ENCODE measurements at regions not wholly inside any gene's neighbourhood (a gene's known extent, or its start where the extent isn't known, plus 50 kb on each side); places are given as distances from the start of the nearest gene placed in this dataset.

- ATAC-seq = no peak
- DNase-seq (ENCODE audit: low spot score) = no peak
- no peak overlapping the region for H3K27ac Mint-ChIP-seq
Measured at GRCh38 chr11:127790592-127790991, 790.0 kb upstream of the KIRREL3 start.

More at GRCh38 chr11:127790592-127790991, 790.0 kb upstream of the KIRREL3 start:
- Histone ChIP-seq H3K4me1 (ENCODE audit: insufficient read depth) (peaks cover 11% of the 10 kb centered on the region; the same call in 1 of the 2 replicates), H3K4me3 (no peak overlapping the region), H3K27me3 (ENCODE audit: insufficient read depth) (no peaks in the 10 kb centered on the region), H2AFZ (no peak overlapping the region; the same call in 1 of the 2 replicates), H3F3A (replicated peaks; ENCODE audit: low read depth) (no peaks in the 10 kb centered on the region), H3K9me2 (ENCODE audit: insufficient read depth) (no peaks in the 10 kb centered on the region), H4K20me1 (replicated peaks; ENCODE audit: insufficient read depth) (no peaks in the 10 kb centered on the region), H3K4me2 (no peak overlapping the region), H3K36me3 (ENCODE audit: insufficient read depth) (no peaks in the 10 kb centered on the region), H3K27ac (ENCODE audit: low read depth) (no peak overlapping the region), H3K79me2 (replicated peaks; ENCODE audit: insufficient read depth) (no peaks in the 10 kb centered on the region)
- Mint-ChIP-seq H3K4me3 (no peak overlapping the region), H3K4me1 (peaks cover 31% of the 10 kb centered on the region), H3K9me3 (no peaks in the 10 kb centered on the region), H3K27me3 (ENCODE audit: insufficient read depth, low read depth, poor library complexity) (peaks cover 3% of the 10 kb centered on the region), H3K36me3 (ENCODE audit: low read depth) (no peaks in the 10 kb centered on the region)
- TF ChIP-seq ETS1 (IDR thresholded peaks at IDR 0.05) (no peak), REST (IDR thresholded peaks at IDR 0.05; ENCODE audit: unreplicated experiment) (no peak), EZH2phosphoT487 (IDR thresholded peaks at IDR 0.05; ENCODE audit: unreplicated experiment) (no peak), ZNF462 (CRISPR knock-in tag; IDR thresholded peaks at IDR 0.05) (no peak), CREB1 (CRISPR knock-in tag; IDR thresholded peaks at IDR 0.05; ENCODE audit: low read depth) (no peak), EZH2 (IDR thresholded peaks at IDR 0.05; ENCODE audit: low read depth, unreplicated experiment) (no peak), CTCF (conservative IDR thresholded peaks at IDR 0.05; ENCODE audit: low read depth in 2 of 2) (no peak), POLR2AphosphoS5 (IDR thresholded peaks at IDR 0.05; ENCODE audit: low read depth) (no peak)

Data from GM23338 (cell line).